GM12878 (cell line): ENCODE measurements at regions not wholly inside any gene's neighbourhood (a gene's known extent, or its start where the extent isn't known, plus 50 kb on each side); places are given as distances from the start of the nearest gene placed in this dataset.

Source experiments
- ATAC-seq: fragments of 200-7000 bp; cut with Tn5 transposase; 3 replicates; pipeline ENCODE4 v1.9.1; 2020; ENCODE audit warnings: mild to moderate bottlenecking, moderate library complexity
- BruUV-seq: library from RNA; stranded (reverse); fragments of 400-500 nt; replicated peaks from 2 replicates; lab custom pipeline; 2021; lab: Mats Ljungman, UMichigan
- CTCF ChIA-PET: fragments of 300-600 bp; sonication (Branson Sonifier 250); formaldehyde crosslinking; extraction: SDS; loops from one replicate; lab custom pipeline; 2021; ENCODE audit warnings: inconsistent platforms; lab: Yijun Ruan, JAX
- POLR2A ChIA-PET: fragments of 350-600 bp; formaldehyde crosslinking; extraction: SDS; loops from one replicate; lab custom pipeline; 2021; ENCODE audit warnings: inconsistent platforms; lab: Charles Lee
- RAD21 ChIA-PET: fragments of 300-600 bp; sonication (Branson Sonifier 250); formaldehyde crosslinking; loops from one replicate; lab custom pipeline; 2023; ENCODE audit warnings: antibody characterized with exemption; ENCODE audit not compliant: unreplicated experiment; lab: Charles Lee
- SMC1A ChIA-PET: fragments of 300-600 bp; sonication (Branson Sonifier 250); formaldehyde crosslinking; loops from one replicate; lab custom pipeline; 2023; ENCODE audit not compliant: unreplicated experiment, uncharacterized antibody; lab: Charles Lee
- DNase-seq: peaks from one replicate; pipeline ENCODE4 v3.0.0-alpha.2; 2011; ENCODE audit warnings: low read depth, low spot score
- FAIRE-seq: peaks from 3 replicates; lab custom pipeline; 2011; peaks lifted over from hg19 to GRCh38; lab: Jason Lieb, UNC
- H2AFZ ChIP-seq: 2 replicates; pipeline ENCODE4 v1.6.0; 2011; ENCODE audit warnings: low read depth, low read length, control low read depth; ENCODE audit not compliant: control insufficient read depth
- H3K27ac ChIP-seq: 2 replicates; pipeline ENCODE4 v1.5.1; 2011; ENCODE audit warnings: control low read depth; ENCODE audit not compliant: control insufficient read depth, insufficient read depth
- H3K27me3 ChIP-seq, 2 experiments: replicated peaks in 1 of 2; 2 replicates each; pipeline versions ENCODE4 v1.6.0 to v1.6.1; 2011; ENCODE audit warnings: low read length in 1 of 2; ENCODE audit not compliant: control insufficient read depth in 2 of 2, insufficient read depth in 2 of 2
- H3K36me3 ChIP-seq, 2 experiments: 2 replicates each; pipeline ENCODE4 v1.5.1; 2011; ENCODE audit warnings: low read length in 1 of 2; ENCODE audit not compliant: control insufficient read depth in 2 of 2, insufficient read depth in 2 of 2
- H3K4me1 ChIP-seq: 2 replicates; pipeline ENCODE4 v1.6.1; 2011; ENCODE audit warnings: mild to moderate bottlenecking, low read length, moderate library complexity, mixed read lengths; ENCODE audit not compliant: control insufficient read depth, insufficient read depth
- H3K4me2 ChIP-seq: 2 replicates; pipeline ENCODE4 v1.6.0; 2011; ENCODE audit warnings: control low read depth; ENCODE audit not compliant: control insufficient read depth, insufficient read depth
- H3K4me3 ChIP-seq: fragments of 200-600 bp; sonication (generic); 2 replicates; pipeline ENCODE4 v1.5.1; 2016
- H3K79me2 ChIP-seq: 2 replicates; pipeline ENCODE4 v1.6.0; 2011; ENCODE audit warnings: low read length; ENCODE audit not compliant: control insufficient read depth, insufficient read depth
- H3K9ac ChIP-seq: 2 replicates; pipeline ENCODE4 v1.8.0; 2011; ENCODE audit warnings: low read length, control low read depth, mixed read lengths; ENCODE audit not compliant: control insufficient read depth, insufficient read depth
- H3K9me3 ChIP-seq: replicated peaks from 3 replicates; pipeline ENCODE4 v1.5.1; 2011; ENCODE audit warnings: mild to moderate bottlenecking, low read length; ENCODE audit not compliant: control insufficient read depth, insufficient read depth
- H4K20me1 ChIP-seq: 2 replicates; pipeline ENCODE4 v1.6.0; 2011; ENCODE audit not compliant: control insufficient read depth, insufficient read depth
- ASH2L ChIP-seq: fragments of 300-600, 200-600 bp; sonication (generic); IDR thresholded peaks from 2 replicates; pipeline ENCODE4 v1.6.1; 2017; ENCODE audit warnings: low read depth, mild to moderate bottlenecking, borderline replicate concordance
- CREM ChIP-seq: IDR thresholded peaks from 2 replicates; pipeline ENCODE4 v1.6.1; 2014; ENCODE audit warnings: antibody characterized with exemption, low read depth
- FOS ChIP-seq: IDR thresholded peaks from 3 replicates; pipeline ENCODE4 v1.6.1; 2011; ENCODE audit warnings: borderline replicate concordance; ENCODE audit not compliant: insufficient read length; ENCODE audit errors: extremely low read depth
- KAT2A ChIP-seq: conservative IDR thresholded peaks from 2 replicates; pipeline ENCODE4 v1.6.1; 2011; ENCODE audit warnings: low read depth, low read length; ENCODE audit not compliant: control insufficient read depth
- KDM1A ChIP-seq: fragments of 200-600 bp; sonication (generic); IDR thresholded peaks from 2 replicates; pipeline ENCODE4 v1.6.1; 2016; ENCODE audit warnings: borderline replicate concordance
- MTA3 ChIP-seq: IDR thresholded peaks from 2 replicates; pipeline ENCODE4 v1.6.1; 2012; ENCODE audit warnings: low read length, inconsistent platforms, borderline replicate concordance
- MXI1 ChIP-seq: fragments of 150-350 bp; IDR thresholded peaks from 2 replicates; pipeline ENCODE4 v1.6.1; 2011; ENCODE audit warnings: low read depth, mild to moderate bottlenecking, inconsistent platforms, low read length, improper control_type of control experiment
- NR2C2 ChIP-seq: IDR thresholded peaks from 2 replicates; pipeline ENCODE4 v1.6.1; 2011; ENCODE audit warnings: borderline replicate concordance, low read depth; ENCODE audit not compliant: control insufficient read depth, insufficient read length
- RAD51 ChIP-seq: fragments of 450-650 bp; IDR thresholded peaks from 2 replicates; pipeline ENCODE4 v1.6.1; 2016; ENCODE audit warnings: moderate library complexity, mild to moderate bottlenecking, inconsistent platforms
- SREBF1 ChIP-seq: IDR thresholded peaks from 2 replicates; pipeline ENCODE4 v1.6.1; 2012; ENCODE audit warnings: mild to moderate bottlenecking, low read length
- YY1 ChIP-seq: IDR thresholded peaks from 2 replicates; pipeline ENCODE4 v1.6.1; 2011; ENCODE audit warnings: low read depth, mild to moderate bottlenecking, low read length
- WGBS: methylation state at CpG from one replicate; pipeline ENCODE4 v1.1.6; 2016; ENCODE audit warnings: low lambda C conversion rate; ENCODE audit not compliant: insufficient replicate concordance, insufficient coverage; ENCODE audit errors: missing lambda C conversion rate; 5-methylcytosine and 5-hydroxymethylcytosine counted together
- in situ Hi-C: fragments of 300-500 bp; cut with MboI; formaldehyde crosslinking; loops from 9 replicates; pipeline ENCODE4 v1.14.3; 2018; ENCODE audit warnings: mixed read lengths
- intact Hi-C: fragments of 100-400 bp; cut with micrococcal nuclease; formaldehyde crosslinking; loops from one replicate; pipeline ENCODE4 v1.14.2; 2022; ENCODE audit not compliant: unreplicated experiment
- TF ChIP-seq, protein P1 (sequence below): IDR thresholded peaks from 2 replicates; pipeline ENCODE4 v1.6.1; 2012; ENCODE audit warnings: low read depth, low read length, improper control_type of control experiment
- TF ChIP-seq, protein P2 (sequence below): fragments of 450-650 bp; formaldehyde crosslinking; IDR thresholded peaks from 2 replicates; pipeline ENCODE4 v1.4.0; 2020; ENCODE audit warnings: mild to moderate bottlenecking, moderate library complexity
- TF ChIP-seq, protein P3 (sequence below): fragments of 450-650 bp; IDR thresholded peaks from 2 replicates; pipeline ENCODE4 v1.6.1; 2017; ENCODE audit warnings: mild to moderate bottlenecking
- TF ChIP-seq, protein P4 (sequence below): IDR thresholded peaks from 2 replicates; pipeline ENCODE4 v1.6.1; 2011; ENCODE audit warnings: mild to moderate bottlenecking, low read depth, low read length, moderate library complexity; ENCODE audit not compliant: insufficient replicate concordance
- TF ChIP-seq, protein P5 (sequence below): IDR thresholded peaks from 2 replicates; pipeline ENCODE4 v1.6.1; 2012; ENCODE audit warnings: low read depth, low read length, improper control_type of control experiment

DNA sequence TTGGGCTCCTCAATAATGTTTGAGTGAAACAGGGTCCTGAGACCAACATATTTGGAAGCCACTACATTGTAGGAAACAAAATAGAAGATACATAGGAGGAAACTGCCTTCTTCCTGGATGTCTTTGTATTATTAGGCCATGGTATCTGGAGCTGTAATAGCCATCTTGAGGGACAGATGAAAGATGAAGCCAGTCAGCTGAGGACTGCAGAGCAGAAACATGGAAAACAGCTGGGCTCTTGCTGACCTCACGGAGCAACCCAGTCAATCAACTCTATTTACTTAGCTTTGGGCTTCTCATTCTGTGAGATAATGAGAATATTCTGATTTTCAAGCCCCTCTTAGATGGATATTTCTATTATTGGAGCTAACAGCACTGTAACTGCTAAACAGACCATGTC, 962.4 kb downstream of the BCL11B start:
- ChIA-PET RAD21 (interaction anchor here (0.6 to 2.0 kb wide), 8 partner anchors 8 to 116 kb away, joined by 3 to 7 read pairs (median 4); no protein-coding TSS in a partner anchor), POLR2A (interaction anchor here (1.1 to 1.4 kb wide), 2 partner anchors 51 to 53 kb away, joined by 3 read pairs; no protein-coding TSS in a partner anchor), SMC1A (interaction anchor here (0.8 to 3.3 kb wide), 9 partner anchors 9 to 73 kb away, joined by 3 to 17 read pairs (median 8); no protein-coding TSS in a partner anchor), CTCF (interaction anchor here (0.6 to 1.8 kb wide), 7 partner anchors 11 to 170 kb away, joined by 3 to 6 read pairs (median 3); no protein-coding TSS in a partner anchor)
- no peak for DNase-seq
- WGBS = 0% methylated on average over 1 of the region's 1 CpG
- in situ Hi-C loops (no loop called here), intact Hi-C loops (no loop called here)
- H3K27me3 ChIP-seq = no peaks in the 10 kb centered on the region
- no peak overlapping the region for H3K9ac ChIP-seq
- H3K4me2 ChIP-seq = no peak overlapping the region
- no peaks in the 10 kb centered on the region for H3K36me3 ChIP-seq
- no peaks in the 10 kb centered on the region for H3K79me2 ChIP-seq
- no peaks in the 10 kb centered on the region for H4K20me1 ChIP-seq
- no peaks in the 10 kb centered on the region for H3K4me1 ChIP-seq
- no TSS peak for BruUV-seq
- FAIRE-seq = no peak
- TF ChIP-seq KAT2A (no peak), MXI1 (no peak), CREM (no peak), NR2C2 (no peak), YY1 (no peak), MTA3 (no peak), ASH2L (no peak), KDM1A (no peak), FOS (no peak), SREBF1 (no peak), RAD51 (no peak)
- TF ChIP-seq, protein P1, sequence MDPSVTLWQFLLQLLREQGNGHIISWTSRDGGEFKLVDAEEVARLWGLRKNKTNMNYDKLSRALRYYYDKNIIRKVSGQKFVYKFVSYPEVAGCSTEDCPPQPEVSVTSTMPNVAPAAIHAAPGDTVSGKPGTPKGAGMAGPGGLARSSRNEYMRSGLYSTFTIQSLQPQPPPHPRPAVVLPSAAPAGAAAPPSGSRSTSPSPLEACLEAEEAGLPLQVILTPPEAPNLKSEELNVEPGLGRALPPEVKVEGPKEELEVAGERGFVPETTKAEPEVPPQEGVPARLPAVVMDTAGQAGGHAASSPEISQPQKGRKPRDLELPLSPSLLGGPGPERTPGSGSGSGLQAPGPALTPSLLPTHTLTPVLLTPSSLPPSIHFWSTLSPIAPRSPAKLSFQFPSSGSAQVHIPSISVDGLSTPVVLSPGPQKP = no peak
- TF ChIP-seq, protein P2, sequence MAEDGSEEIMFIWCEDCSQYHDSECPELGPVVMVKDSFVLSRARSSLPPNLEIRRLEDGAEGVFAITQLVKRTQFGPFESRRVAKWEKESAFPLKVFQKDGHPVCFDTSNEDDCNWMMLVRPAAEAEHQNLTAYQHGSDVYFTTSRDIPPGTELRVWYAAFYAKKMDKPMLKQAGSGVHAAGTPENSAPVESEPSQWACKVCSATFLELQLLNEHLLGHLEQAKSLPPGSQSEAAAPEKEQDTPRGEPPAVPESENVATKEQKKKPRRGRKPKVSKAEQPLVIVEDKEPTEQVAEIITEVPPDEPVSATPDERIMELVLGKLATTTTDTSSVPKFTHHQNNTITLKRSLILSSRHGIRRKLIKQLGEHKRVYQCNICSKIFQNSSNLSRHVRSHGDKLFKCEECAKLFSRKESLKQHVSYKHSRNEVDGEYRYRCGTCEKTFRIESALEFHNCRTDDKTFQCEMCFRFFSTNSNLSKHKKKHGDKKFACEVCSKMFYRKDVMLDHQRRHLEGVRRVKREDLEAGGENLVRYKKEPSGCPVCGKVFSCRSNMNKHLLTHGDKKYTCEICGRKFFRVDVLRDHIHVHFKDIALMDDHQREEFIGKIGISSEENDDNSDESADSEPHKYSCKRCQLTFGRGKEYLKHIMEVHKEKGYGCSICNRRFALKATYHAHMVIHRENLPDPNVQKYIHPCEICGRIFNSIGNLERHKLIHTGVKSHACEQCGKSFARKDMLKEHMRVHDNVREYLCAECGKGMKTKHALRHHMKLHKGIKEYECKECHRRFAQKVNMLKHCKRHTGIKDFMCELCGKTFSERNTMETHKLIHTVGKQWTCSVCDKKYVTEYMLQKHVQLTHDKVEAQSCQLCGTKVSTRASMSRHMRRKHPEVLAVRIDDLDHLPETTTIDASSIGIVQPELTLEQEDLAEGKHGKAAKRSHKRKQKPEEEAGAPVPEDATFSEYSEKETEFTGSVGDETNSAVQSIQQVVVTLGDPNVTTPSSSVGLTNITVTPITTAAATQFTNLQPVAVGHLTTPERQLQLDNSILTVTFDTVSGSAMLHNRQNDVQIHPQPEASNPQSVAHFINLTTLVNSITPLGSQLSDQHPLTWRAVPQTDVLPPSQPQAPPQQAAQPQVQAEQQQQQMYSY (CRISPR knock-in tag) = no peak
- TF ChIP-seq, protein P3, sequence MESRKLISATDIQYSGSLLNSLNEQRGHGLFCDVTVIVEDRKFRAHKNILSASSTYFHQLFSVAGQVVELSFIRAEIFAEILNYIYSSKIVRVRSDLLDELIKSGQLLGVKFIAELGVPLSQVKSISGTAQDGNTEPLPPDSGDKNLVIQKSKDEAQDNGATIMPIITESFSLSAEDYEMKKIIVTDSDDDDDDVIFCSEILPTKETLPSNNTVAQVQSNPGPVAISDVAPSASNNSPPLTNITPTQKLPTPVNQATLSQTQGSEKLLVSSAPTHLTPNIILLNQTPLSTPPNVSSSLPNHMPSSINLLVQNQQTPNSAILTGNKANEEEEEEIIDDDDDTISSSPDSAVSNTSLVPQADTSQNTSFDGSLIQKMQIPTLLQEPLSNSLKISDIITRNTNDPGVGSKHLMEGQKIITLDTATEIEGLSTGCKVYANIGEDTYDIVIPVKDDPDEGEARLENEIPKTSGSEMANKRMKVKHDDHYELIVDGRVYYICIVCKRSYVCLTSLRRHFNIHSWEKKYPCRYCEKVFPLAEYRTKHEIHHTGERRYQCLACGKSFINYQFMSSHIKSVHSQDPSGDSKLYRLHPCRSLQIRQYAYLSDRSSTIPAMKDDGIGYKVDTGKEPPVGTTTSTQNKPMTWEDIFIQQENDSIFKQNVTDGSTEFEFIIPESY = no peak
- TF ChIP-seq, protein P4, sequence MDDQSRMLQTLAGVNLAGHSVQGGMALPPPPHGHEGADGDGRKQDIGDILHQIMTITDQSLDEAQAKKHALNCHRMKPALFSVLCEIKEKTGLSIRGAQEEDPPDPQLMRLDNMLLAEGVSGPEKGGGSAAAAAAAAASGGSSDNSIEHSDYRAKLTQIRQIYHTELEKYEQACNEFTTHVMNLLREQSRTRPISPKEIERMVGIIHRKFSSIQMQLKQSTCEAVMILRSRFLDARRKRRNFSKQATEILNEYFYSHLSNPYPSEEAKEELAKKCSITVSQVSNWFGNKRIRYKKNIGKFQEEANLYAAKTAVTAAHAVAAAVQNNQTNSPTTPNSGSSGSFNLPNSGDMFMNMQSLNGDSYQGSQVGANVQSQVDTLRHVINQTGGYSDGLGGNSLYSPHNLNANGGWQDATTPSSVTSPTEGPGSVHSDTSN = no peak
- TF ChIP-seq, protein P5, sequence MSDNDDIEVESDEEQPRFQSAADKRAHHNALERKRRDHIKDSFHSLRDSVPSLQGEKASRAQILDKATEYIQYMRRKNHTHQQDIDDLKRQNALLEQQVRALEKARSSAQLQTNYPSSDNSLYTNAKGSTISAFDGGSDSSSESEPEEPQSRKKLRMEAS = no peak
- no peak overlapping the region for H2AFZ ChIP-seq
- H3K4me3 ChIP-seq = no peak overlapping the region
- H3K9me3 ChIP-seq = no peaks in the 10 kb centered on the region
- no peak for ATAC-seq
- H3K27ac ChIP-seq = no peak overlapping the region
